NCI-H1694 (cell line): ENCODE measurements at regions not wholly inside any gene's neighbourhood (a gene's known extent, or its start where the extent isn't known, plus 50 kb on each side); places are given as distances from the start of the nearest gene placed in this dataset.

Source experiments
- DNase-seq: peaks from one replicate; lab custom pipeline; 2025; lab: John Stamatoyannopoulos, UW

DNA sequence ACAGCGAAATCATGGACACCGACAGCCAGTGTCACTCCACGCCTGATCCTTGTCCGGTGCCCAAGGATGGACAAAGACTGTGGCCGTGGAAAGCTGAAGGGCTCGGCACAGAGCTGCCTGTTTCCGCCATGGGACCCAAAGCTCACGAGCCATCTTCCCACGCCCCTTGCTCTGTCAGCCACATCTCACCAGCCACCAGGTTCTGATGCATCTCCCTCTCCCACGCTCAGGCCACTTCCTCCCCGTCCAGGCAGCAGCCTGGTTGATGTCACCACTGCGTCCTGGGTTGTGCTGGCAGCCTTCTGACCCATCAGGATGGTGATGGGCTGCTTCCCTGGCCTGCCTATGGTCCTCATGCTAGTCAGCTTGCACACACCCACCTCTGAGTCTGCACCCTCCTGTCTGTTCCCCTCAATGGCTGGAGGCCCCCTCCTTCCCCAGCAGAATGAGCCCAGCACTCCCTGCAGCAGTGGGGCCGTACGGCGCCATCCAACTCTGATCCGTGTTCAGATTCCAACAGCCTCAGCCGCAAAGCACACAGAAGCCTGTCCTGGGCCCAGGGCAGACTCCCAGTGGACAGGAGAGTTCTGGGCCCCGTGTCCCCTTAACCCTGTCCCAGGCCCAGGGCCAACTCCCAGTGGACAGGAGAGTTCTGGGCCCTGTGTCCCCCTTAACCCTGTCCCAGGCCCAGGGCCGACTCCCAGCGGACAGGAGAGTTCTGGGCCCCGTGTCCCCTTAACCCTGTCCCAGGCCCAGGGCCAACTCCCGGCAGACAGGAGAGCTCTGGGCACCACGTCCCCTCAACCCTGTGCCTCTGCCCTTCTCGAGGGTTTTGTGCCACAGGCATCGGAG, 259.5 kb downstream of the BRD1 start:
- DNase-seq: no peak

DNA sequence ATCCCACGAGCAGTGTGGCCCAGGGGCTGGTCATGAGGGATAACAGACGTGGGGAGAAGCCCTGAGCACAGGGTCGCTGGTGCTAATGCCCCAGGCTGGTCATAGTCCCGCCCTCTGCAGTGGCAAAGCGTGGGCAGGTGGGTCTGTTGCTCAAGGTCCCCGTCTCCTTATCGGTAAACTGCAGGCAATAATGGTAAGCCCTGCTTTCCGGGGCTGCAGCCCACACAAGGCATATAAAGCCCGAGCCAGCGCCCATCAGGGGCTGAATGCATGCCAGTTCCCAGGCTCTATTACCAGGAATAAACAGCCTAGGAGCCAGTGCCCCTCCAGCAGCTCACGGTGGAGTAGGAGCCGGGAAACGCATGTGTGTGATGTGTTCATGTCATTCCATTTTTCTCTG, 261.0 kb downstream of the BRD1 start:
- no peak for DNase-seq

DNA sequence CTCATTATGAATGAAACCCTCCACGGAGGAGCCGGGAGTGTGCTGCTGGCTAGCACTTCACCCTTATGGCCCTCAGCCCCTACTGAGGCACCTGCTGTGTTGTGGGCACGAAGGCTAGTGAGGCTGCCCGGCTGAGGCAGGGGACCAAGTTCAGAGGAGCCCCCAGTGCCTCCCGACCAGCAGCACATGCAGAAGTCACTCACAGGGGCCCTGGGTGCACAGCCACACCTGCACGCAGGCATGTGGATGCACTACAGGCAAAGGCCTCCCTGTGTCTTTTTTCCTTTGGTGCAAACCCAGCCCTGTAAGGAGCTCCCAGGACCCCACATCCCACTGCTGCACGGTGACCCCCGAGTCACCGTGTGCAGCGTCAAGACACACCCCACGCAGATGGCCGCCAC, 261.5 kb downstream of the BRD1 start:
- no peak for DNase-seq

DNA sequence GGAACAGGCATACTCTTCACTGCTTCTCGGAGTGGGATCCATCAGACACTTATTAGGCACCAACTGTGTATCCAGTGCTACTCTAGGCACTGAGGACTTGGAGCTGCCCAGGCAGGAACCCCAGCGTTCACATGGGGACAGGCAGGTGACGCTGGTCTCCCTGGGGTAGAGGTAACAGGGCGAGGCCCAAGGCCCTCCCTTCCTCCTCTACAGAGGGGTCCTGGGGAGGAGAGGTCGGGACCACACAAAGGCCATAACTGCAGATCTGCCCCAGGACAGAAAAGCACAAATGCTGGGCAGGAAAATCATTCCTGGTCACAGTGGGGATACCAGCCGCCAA, 262.2 kb downstream of the BRD1 start:
- no peak for DNase-seq

DNA sequence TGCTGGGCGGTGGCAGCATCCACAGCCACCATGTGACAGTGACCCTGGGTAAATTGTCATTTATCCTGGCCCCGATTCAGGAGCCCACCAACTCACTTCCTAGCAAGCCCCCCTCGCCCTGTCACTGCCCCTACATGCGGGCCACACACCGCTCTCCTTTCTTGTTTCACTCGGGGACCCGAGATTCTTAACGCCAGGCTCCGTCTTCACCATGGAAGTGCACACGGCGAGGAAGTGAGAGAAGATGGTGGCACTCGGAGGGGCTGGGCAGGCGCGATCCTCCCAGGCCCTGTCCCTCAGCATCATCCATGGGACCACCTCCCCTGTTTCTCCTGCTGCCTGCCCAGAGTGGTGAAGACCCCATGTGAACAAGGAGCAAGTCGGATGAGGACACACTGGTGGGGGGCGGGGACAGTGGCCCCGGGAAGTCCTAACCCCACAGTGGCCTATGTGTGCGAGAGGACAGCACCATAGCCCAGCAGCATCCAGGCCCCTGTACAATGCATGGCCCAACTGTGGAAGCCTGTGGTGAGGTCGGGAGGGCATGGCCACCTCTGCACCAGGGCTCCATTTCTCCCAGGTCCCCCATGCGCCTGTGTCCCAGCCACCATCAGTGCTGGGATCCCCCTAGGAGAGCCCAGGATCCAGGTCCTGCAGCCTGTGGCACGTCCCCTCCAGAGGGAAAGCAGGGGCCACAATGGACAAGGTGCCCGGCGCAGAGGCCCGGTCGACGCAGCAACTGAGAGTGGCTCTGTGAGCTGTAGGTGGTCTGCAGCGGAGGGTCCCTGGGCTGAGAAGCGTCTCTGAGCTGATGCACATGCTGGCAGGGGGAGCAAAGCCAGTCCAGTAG, 262.8 kb downstream of the BRD1 start:
- no peak for DNase-seq

DNA sequence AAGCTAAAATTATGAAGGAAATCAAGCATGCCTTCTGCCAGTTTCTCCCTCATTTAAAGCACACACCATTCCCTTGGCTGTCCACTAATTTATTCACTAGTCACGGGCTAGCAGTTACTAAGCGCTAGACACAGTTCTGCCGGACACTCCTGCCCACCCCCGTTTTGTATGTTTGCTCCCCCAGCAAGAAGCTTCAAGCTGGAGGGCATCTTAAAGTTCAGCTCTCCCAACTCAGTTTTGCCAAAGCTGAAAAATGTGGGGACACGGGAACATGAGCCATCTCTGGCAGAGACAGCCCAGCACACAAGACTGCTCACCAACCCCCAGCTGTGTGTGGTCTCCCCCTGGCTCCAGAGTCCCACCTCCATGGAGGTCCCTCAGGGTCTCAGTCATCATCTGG, 263.6 kb downstream of the BRD1 start:
- DNase-seq: no peak

DNA sequence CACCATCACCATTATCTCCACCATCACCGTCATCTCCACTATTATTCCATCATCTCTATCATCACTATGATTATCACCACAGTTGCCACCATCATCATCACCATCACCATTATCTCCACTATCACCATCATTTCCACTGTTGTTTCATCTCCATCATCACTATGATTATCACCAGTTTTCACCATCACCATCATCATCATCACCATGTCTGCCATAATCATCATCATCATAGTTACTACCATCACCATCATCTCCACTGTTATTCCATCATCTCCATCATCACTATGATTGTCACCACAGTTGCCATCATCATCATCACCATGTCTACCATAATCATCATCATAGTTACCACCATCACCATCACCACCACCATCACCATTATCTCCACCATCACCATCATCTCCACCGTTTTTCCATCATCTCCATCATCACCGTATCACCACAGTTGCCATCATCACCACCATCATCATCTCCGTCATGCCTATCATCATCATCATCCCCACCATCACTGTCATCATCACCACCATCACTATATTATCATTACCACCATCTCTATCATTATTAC, 264.9 kb downstream of the BRD1 start:
- DNase-seq: no peak

DNA sequence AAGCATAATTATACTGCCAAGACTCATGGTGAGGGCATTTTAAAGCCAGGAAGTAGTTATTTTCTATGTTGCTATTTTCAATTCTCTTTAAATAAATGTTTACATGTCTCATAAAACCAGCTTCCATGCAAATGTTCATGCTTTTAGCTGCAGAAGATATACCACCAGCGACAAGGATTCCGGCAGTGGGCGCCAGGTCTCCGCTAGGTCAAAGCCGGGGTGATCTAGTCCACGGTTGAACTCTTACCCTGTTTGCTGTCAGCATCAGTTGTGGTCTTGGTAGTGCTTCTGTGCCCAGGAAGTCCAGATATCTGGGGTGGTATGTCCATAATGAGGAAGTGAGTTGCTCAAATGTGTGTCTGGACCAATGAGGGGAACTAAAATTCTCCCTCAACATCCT, 265.7 kb downstream of the BRD1 start:
- DNase-seq: no peak

DNA sequence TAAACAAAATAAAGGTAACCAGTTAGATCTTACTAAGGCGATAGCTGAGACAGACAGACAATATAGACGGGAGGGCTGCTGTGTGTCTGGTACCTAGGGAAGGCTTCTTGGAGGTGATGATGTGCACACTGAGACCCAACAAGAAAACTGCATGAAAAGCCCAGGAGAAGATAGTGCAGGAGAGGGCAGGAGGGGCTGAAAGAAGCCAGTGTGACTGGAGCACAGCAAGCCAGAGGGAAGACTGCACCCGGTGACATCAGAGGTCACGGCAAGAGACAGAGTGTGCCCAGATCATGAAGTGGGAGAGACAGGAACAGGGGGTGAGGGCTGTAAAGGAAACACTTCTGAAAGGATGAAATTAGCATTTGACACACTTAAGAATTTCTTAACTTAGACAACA, 266.3 kb downstream of the BRD1 start:
- no peak for DNase-seq

DNA sequence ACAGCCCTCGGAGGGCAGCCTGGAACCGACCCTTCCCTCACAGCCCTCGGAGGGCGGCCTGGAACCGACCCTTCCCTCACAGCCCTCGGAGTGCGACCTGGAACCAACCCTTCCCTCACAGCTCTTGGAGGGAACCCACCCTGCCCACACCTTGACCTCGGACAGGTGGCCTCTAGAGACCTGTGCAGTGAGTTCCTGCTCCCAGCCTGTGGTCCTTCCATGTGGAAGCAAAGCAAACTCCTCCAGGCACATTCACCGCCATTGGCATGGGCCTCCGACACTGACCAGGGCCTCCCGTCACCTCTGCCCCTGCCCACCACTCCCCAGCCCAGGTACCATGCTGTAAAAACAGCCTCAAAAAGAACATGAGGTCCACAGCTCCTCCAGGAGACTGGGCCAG, 272.1 kb downstream of the BRD1 start:
- DNase-seq: no peak

DNA sequence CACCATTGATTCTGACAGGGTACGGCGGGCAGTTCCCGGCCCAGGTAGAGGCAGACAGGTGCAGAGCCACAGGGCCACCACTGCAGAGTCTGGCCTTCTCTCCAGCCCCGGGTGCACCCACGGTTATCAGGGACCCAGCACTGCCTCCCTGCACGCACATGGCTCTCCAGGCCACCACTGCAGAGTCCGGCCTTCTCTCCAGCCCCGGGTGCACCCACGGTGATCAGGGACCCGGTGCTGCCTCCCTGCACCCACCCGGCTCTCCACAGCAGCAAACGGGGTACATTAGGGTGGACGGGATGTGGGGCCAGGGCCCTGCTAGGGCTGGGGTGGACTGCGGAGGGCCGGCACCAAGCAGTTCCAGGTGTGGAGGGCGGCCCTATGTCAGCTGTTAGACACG, 272.9 kb downstream of the BRD1 start:
- no peak for DNase-seq

DNA sequence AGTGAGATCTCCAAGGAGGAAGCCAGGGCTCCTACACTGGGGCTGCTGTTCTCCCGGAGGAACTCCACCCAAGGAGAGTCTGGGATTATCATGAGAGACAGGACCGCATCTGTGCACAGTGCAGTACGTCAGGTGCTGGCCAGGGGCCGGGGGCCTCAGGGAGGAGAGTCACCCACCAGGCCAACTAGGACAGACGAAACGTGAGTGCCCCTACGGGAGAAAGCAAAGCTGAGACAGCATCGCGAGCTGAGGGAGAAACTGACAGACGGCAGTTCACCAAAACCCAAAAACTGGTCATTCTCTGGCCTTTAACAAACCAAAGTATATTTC, 273.4 kb downstream of the BRD1 start:
- no peak for DNase-seq

DNA sequence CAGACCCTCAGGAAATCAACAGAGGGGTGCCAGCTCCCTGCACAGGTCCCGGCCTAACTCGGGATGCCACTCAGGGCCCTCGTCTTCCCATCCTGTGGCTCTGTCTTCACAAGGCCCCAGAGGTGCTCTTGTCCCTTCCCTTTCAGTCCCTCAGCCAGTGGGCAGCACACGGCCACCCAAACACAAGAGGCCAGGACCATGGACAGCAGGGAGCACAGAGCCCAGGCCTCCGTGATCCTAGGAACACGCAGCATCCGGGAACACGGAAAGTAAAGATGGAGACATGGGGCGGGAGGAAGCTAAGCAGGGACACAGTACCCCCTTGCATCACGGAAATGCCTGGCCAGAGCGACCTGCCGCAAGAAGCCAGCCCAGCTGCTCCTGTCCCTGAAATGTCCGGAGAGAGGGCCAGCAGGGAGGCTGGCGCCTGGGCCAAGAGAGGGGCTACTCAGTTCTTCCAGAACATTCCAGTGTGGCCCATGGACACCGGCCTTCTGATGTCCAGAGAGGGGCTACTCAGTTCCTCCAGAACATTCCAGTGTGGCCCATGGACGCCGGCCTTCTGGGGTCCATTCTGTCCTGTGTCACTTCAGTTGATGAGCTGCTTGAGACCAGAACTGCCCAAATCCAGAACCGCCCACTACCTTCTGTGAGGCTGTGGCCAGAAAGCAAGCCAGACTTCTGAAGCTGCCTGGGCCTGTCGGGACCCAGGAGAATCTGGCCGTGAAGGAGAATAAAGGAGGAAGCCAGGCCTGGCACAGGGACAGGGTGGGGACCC, 274.0 kb downstream of the BRD1 start:
- DNase-seq: no peak

DNA sequence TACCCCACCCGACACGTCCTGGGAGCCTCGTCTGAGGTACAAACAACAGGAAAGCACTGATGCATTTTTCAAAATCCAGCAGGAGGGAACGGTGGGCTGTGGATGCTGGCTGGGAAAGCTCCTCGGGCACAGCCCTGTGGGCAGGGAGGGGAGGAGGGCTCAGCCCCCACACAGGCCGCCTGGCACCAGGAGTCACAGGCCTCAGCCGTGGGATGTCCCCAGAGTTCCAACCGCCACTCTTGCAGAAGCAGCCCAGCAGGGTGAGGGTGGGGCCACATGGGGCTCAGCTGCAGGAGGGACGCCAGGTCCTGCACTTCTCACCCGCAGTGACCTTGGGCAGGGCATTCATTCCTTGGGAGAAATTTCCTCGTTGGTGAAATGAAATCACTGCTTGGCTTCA, 274.6 kb downstream of the BRD1 start:
- DNase-seq: no peak

DNA sequence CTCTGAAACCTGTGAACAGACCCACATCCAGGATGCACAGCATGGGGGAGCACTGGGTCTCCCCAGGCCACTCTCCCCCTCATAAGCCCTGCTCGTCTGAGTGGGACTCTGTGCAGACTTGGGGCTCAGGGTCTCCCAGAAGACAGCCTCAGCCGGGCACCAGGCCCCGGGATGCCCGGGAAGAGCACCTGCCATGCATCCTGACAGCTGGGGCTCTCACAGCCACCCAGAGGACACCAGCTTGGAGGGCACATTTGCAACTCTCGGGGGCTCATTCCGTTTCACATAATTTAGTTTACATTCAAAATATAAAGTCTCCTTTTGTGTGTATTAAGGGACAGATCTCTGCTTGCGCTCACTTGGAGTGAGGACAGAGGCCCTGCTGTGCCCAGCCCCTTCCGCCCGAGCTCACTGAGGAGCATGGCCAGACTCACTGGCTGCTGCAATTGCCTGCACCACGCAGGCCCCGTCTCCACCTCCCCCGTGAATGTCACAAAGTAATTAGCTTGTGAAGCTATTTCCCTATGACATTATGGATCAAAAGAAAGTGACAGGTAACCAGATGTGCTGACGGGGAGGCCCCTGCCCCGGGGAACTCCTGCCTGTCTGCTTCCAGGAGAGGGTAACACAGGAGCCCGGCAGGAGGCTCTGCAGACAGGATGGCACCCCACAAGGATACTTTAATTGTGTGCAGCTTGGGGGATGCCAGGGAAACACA, 275.6 kb downstream of the BRD1 start:
- DNase-seq: no peak

DNA sequence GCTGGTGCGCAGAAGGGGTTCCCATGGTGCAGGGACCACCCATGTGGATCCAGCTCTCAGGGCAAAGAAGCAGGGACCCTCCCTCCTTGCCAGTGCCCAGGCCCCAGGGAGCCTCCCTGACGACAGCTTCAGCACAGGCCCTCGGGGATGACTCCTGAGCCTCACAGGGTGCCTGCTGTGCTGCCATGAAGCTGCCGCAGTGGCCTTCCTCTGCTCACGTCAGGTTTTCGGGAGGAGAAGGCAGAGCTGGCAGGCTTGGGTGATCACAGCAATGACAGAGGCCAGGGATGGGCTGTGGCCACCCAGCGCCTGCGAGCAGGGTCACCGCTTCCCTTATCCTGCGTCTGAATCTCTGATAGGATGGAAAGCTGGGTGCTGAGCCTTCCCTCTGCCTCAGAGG, 276.2 kb downstream of the BRD1 start:
- DNase-seq: no peak

DNA sequence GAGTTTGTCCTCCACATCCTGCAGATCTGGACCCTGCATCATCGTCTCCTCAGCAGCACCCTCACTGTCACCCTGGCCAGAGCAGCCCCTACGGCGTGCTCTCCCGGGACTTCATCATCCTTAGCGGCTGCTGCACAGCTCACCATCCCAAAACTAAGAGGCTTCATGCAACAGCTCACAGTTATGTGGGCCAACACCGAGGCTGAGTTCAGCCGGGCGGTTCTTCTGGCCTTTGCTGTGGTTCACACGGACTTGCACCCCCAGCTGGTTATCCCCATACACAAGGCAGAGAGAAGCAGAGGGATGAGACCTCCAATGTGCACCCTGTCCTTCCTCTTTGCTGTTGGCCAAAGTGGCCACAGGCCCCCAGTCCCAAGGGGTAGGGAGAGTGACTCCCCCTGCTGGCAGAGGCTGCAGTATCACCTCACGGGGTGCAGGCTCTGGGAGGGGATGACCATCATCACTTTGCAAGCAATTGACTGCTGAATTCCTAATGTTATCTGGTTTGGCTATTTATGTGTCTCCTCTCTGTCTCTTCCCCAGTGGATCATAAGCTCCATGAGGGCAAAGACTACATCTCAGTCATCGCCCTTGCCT, 276.8 kb downstream of the BRD1 start:
- no peak for DNase-seq

DNA sequence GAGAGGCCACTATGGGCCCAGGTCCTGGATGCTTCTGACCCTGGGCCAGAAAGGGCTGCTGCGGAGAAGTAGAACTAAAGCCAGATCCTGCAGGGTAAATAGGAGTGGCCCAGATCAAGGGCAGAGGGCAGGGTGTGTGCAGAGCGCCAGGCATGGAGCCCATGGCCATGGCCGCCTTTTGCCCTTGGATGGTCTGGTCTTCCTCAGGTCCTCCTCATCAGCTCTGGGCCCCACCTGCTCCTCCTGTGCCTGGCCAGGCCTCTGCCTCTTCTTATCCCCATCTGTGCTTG, 277.6 kb downstream of the BRD1 start:
- no peak for DNase-seq

DNA sequence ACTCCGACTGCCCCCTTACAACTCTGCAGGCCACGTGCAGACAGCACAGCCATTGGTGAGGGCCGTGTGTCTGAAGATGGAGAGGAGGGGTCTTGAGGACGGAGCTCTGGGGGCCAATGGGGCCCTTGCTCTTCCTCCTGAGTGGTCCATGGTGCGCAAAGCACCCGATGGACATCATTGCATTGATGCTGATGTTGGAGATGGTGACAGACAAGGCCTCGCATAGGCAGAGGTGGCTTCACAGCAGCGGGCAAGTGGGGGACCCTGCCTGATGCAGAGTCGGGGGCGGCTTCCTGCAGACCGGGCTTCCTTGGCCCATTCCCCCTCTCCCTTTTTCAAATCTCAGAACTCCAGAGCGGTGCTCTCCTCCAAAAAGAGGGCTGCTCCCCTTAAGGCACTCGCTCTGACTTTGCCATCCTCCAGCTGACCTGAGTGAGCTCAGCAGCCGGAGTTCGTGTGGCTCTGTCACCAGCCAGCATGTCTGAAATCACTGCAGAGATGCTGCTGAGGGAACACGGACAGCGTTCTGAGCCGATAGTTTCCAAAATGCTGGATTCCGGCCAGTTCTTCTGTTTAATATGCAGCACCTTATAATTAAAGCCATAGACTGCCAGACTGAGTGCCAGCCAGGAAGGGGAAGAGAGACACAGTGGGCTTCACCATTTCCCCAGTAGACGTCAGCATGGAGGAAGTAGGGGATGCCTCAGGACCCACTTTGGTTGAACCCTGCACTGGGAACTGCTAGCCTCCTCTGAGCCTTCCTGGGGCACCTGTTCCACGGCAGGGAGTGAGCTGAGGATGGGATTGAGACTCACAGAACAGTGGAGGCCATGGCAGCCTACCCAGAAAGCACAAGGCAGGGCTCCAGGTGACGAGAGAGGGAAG, 278.2 kb downstream of the BRD1 start:
- no peak for DNase-seq

DNA sequence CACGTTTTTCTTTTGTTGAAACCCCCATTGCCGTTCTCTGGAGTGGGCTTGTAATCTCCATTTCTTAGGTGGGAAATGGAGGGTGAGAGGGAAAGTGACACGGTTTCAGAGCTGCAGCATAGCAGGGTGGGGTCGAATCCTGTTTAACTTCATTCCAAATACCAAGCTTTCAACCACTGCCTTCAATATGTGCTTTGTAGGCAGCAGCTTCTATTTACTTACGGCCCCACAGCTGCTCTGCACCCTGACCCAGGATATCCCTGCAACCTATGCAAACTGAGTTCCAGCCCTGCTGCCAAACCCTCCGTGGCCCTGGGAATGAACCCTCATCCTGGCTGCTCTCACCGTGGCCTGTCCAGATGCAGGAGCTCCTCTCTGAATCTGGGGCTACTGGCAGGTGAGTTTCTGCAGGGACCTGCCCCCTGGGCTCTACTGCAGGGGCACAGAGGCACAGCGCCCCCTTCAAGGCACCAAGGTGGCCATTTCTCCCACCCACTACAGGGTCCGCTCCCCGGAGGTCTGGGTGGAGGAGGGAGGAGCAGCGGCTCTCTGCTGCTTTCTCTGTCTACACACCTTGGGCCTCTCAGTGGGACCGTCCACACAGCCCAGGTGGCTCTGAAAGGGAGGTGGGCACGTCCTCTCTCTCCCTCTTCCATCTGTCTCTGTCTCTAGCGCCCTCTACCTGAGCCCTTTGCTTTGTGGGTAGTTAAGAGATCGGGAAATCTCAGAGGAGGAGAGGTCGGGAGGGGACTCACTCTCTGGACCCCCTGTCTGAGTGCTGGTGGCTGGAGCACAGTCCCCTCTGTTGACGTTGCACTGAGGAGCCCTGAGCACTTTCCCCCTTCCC, 279.1 kb downstream of the BRD1 start:
- no peak for DNase-seq
